Caco-2 (cell line): ENCODE measurements at regions not wholly inside any gene's neighbourhood (a gene's known extent, or its start where the extent isn't known, plus 50 kb on each side); places are given as distances from the start of the nearest gene placed in this dataset.

Experiments used
- BruUV-seq: library from RNA; stranded (reverse); fragments of 400-500 nt; replicated peaks from 2 replicates; lab custom pipeline; 2021; lab: Mats Ljungman, UMichigan
- CTCF ChIA-PET: fragments of 300-600 bp; sonication (Branson Sonifier 250); formaldehyde crosslinking; loops from one replicate; lab custom pipeline; 2022; ENCODE audit warnings: antibody characterized with exemption; lab: Charles Lee
- POLR2A ChIA-PET: fragments of 300-600 bp; sonication (Branson Sonifier 250); formaldehyde crosslinking; loops from one replicate; lab custom pipeline; 2022; ENCODE audit warnings: antibody characterized with exemption; lab: Charles Lee
- DNase-seq, 2 experiments: peaks; one replicate each; pipeline versions ENCODE4 v3.0.0 to v3.0.0-alpha.2; 2020 to 2022
- H3K27me3 ChIP-seq: replicated peaks from 2 replicates; pipeline ENCODE4 v1.6.0; 2011; ENCODE audit warnings: low read length; ENCODE audit not compliant: control insufficient read depth, insufficient read depth
- H3K36me3 ChIP-seq: 2 replicates; pipeline ENCODE4 v1.5.1; 2011; ENCODE audit warnings: low read length; ENCODE audit not compliant: control insufficient read depth, insufficient read depth
- H3K4me1 ChIP-seq: fragments of 250-450 bp; sonication (Bioruptor Pico); 2 replicates; pipeline ENCODE4 v1.5.1; 2020; ENCODE audit warnings: mild to moderate bottlenecking
- H3K4me3 ChIP-seq: 2 replicates; pipeline ENCODE4 v1.5.1; 2011; ENCODE audit warnings: low read depth, mild to moderate bottlenecking, control low read depth, low read length
- H3K9me3 ChIP-seq: fragments of 250-450 bp; sonication (Bioruptor Pico); 2 replicates; pipeline ENCODE4 v1.5.1; 2020; ENCODE audit warnings: mild to moderate bottlenecking, moderate library complexity
- H3K27ac Mint-ChIP-seq: one replicate; pipeline ENCODE4 v1.8.0; 2022; ENCODE audit warnings: mixed read lengths; ENCODE audit not compliant: unreplicated experiment
- H3K27me3 Mint-ChIP-seq: one replicate; pipeline ENCODE4 v1.8.0; 2022; ENCODE audit warnings: mixed read lengths; ENCODE audit not compliant: insufficient read depth, unreplicated experiment
- H3K36me3 Mint-ChIP-seq: one replicate; pipeline ENCODE4 v1.8.0; 2022; ENCODE audit warnings: mild to moderate bottlenecking, mixed read lengths; ENCODE audit not compliant: insufficient read depth, unreplicated experiment
- H3K4me1 Mint-ChIP-seq: one replicate; pipeline ENCODE4 v1.8.0; 2022; ENCODE audit warnings: low read depth, mixed read lengths; ENCODE audit not compliant: unreplicated experiment
- H3K4me3 Mint-ChIP-seq: one replicate; pipeline ENCODE4 v1.8.0; 2022; ENCODE audit warnings: mild to moderate bottlenecking, moderate library complexity, mixed read lengths; ENCODE audit not compliant: unreplicated experiment
- H3K9me3 Mint-ChIP-seq: one replicate; pipeline ENCODE4 v1.8.0; 2022; ENCODE audit warnings: mixed read lengths; ENCODE audit not compliant: unreplicated experiment
- CTCF ChIP-seq, 2 experiments: fragments of 200-600 bp in 1 of 2; IDR thresholded peaks; 1 replicate in 1 of 2; 2 replicates in 1 of 2; pipeline versions ENCODE4 v1.5.1 to v1.8.0; 2011 to 2022; ENCODE audit warnings: antibody characterized with exemption in 1 of 2, control low read depth in 1 of 2, inconsistent platforms in 1 of 2, low read depth in 1 of 2, low read length in 1 of 2, mild to moderate bottlenecking in 1 of 2, moderate library complexity in 1 of 2; ENCODE audit not compliant: insufficient read depth in 1 of 2, severe bottlenecking in 1 of 2, unreplicated experiment in 1 of 2
- intact Hi-C: fragments of 100-400 bp; cut with micrococcal nuclease; formaldehyde crosslinking; loops from one replicate; pipeline ENCODE4 v1.10.0; 2022; ENCODE audit not compliant: unreplicated experiment

- Mint-ChIP-seq H3K4me3 (peak overlapping the region; percentile 39), H3K4me1 (peaks cover 20% of the 10 kb centered on the region), H3K36me3 (no peaks in the 10 kb centered on the region), H3K27ac (no peak overlapping the region), H3K9me3 (no peaks in the 10 kb centered on the region), H3K27me3 (peaks cover 6% of the 10 kb centered on the region)
- DNase-seq: no peak
- H3K27me3 ChIP-seq: no peaks in the 10 kb centered on the region
- CTCF ChIA-PET: interaction anchor here (0.6 to 0.7 kb wide), 2 partner anchors 15 to 1249 kb away, joined by 3 to 4 read pairs; no protein-coding TSS in a partner anchor
- intact Hi-C loops: no loop called here
- no TSS peak for BruUV-seq
- H3K9me3 ChIP-seq: no peaks in the 10 kb centered on the region
- no peak for TF ChIP-seq CTCF (IDR thresholded peaks at IDR 0.05; ENCODE audit: insufficient read depth in 1 of 2, low read depth in 1 of 2, low read length in 1 of 2, severe bottlenecking in 1 of 2, unreplicated experiment in 1 of 2)
- POLR2A ChIA-PET: interaction anchor here (0.6 kb wide), 1 partner anchor 234 kb away, joined by 14 read pairs; no protein-coding TSS in a partner anchor
- no peak overlapping the region for H3K4me3 ChIP-seq
- peaks cover 19% of the 10 kb centered on the region for H3K4me1 ChIP-seq
- no peaks in the 10 kb centered on the region for H3K36me3 ChIP-seq
Observed at GRCh38 chr16:73546341-73546845, 498.5 kb upstream of the ZFHX3 start.

- no TSS peak for BruUV-seq
- DNase-seq: no peak
- Histone ChIP-seq H3K36me3 (no peaks in the 10 kb centered on the region), H3K27me3 (no peaks in the 10 kb centered on the region), H3K4me3 (no peak overlapping the region), H3K9me3 (no peaks in the 10 kb centered on the region), H3K4me1 (peaks cover 19% of the 10 kb centered on the region)
- Mint-ChIP-seq H3K27me3 (peaks cover 6% of the 10 kb centered on the region), H3K36me3 (no peaks in the 10 kb centered on the region), H3K4me1 (peaks cover 20% of the 10 kb centered on the region), H3K27ac (no peak overlapping the region), H3K9me3 (no peaks in the 10 kb centered on the region), H3K4me3 (no peak overlapping the region)
- no peak for TF ChIP-seq CTCF (IDR thresholded peaks at IDR 0.05; ENCODE audit: insufficient read depth in 1 of 2, low read depth in 1 of 2, low read length in 1 of 2, severe bottlenecking in 1 of 2, unreplicated experiment in 1 of 2)
- POLR2A ChIA-PET: interaction anchor here (0.6 kb wide), 1 partner anchor 234 kb away, joined by 14 read pairs; no protein-coding TSS in a partner anchor
- intact Hi-C loops: no loop called here
- CTCF ChIA-PET: interaction anchor here (0.6 kb wide), 1 partner anchor 1249 kb away, joined by 3 read pairs; no protein-coding TSS in a partner anchor
Observed at GRCh38 chr16:73545755-73546154, 497.8 kb upstream of the ZFHX3 start.

- H3K36me3 ChIP-seq: no peaks in the 10 kb centered on the region
- intact Hi-C loops: no loop called here
- H3K9me3 ChIP-seq: no peaks in the 10 kb centered on the region
- TF ChIP-seq CTCF (IDR thresholded peaks at IDR 0.05; ENCODE audit: insufficient read depth in 1 of 2, low read depth in 1 of 2, low read length in 1 of 2, severe bottlenecking in 1 of 2, unreplicated experiment in 1 of 2): no peak
- DNase-seq: no peak
- H3K4me1 Mint-ChIP-seq: peaks cover 20% of the 10 kb centered on the region
- peaks cover 19% of the 10 kb centered on the region for H3K4me1 ChIP-seq
- peaks cover 4% of the 10 kb centered on the region for H3K27me3 Mint-ChIP-seq
- ChIA-PET POLR2A (no interaction called here), CTCF (no interaction called here)
- BruUV-seq: no TSS peak
- H3K9me3 Mint-ChIP-seq: no peaks in the 10 kb centered on the region
- H3K4me3 ChIP-seq: no peak overlapping the region
- no peak overlapping the region for H3K27ac Mint-ChIP-seq
- no peaks in the 10 kb centered on the region for H3K36me3 Mint-ChIP-seq
- H3K27me3 ChIP-seq: no peaks in the 10 kb centered on the region
- no peak overlapping the region for H3K4me3 Mint-ChIP-seq
Observed at GRCh38 chr16:73545290-73545689, 497.4 kb upstream of the ZFHX3 start.
